Stimulated activated CD8-positive, alpha-beta memory T cell treated with anti-CD3 and anti-CD28 coated beads, Interleukin-4, amount 100 ng/mL, for 4 hours (primary cell): ENCODE measurements at regions not wholly inside any gene's neighbourhood (a gene's known extent, or its start where the extent isn't known, plus 50 kb on each side); places are given as distances from the start of the nearest gene placed in this dataset.

Source experiments
- DNase-seq, 2 donors: peaks; one replicate each; pipeline ENCODE4 v3.0.0-alpha.2; 2020; ENCODE audit warnings: low read depth in 2 of 2, low spot score in 1 of 2

GRCh38 chr10:60728056-60728455, 50.2 kb upstream of the CDK1 start:
- DNase-seq = no peak

DNA sequence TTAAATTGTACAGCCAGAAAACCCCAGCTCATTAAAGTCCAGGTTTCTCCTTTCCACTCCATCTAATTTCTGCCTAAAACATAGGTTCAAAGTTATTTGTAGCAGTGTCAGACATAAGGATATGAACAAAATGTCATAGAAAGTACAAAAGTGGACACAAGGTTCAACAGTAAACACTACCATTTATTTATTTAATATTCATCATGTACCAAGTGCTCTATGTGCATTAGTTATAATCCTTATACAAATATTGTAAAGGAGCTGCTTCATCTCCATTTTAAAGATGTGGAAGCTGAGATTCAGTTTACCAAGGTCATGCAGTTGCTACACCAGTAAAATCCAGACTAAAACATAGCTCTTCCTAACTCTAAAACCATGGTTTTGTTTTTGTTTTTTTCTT, 52.0 kb upstream of the CDK1 start:
- DNase-seq = no peak

DNA sequence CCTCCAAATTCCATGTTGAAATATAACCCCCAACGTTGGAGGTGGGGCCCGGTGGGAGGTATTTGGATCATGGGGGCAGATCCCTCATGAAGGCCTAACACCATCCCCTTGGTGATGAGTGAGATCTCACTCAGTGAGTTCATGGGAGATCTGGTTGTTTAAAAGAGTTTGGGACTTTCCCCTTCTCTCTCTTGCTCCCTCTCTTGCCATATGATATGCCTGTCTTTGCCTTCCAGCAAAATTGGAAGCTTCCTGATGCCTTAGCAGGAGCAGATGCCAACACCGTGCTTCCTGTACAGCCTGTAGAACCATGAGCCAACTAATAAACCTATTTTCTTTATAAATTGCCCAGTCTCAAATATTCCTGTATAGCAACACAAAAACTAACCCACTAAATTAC, 55.7 kb upstream of the CDK1 start:
- DNase-seq = no peak

DNA sequence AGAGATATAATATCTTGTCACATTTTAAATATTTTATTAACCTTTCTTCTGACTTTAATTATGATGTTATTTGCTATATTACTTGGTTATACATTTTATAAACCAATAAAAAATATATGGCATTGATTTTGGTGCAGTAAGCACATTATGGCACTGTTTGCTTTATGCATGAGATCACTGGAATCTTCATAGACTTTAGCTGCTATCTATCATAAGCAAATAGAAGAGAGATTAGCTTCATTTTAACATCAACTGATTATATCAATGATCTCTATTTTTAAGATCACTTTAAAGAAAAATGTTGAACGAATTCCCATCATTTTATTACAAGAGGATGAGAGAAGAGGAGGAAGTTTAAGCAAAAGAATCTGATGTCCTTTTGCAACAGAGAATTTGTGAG, 58.6 kb upstream of the CDK1 start:
- no peak for DNase-seq

DNA sequence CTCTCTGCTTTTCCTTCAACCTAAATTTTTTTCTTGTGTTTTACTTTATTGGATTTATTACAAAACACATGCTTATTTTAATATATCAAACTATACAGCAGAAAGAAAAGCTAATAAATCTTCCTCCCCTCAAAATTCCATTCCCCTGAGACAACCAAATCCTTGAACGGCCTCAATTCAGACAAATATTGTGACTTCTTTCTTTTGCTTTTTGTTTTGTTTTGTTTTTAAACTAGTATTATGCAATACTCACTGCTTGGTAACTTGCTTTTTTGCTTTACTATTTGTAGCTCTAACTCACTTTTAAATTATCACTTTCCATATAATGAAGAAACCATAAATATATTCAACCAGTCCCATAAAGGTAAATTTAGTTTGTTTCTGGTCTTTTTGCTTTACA, 59.4 kb upstream of the CDK1 start:
- no peak for DNase-seq

DNA sequence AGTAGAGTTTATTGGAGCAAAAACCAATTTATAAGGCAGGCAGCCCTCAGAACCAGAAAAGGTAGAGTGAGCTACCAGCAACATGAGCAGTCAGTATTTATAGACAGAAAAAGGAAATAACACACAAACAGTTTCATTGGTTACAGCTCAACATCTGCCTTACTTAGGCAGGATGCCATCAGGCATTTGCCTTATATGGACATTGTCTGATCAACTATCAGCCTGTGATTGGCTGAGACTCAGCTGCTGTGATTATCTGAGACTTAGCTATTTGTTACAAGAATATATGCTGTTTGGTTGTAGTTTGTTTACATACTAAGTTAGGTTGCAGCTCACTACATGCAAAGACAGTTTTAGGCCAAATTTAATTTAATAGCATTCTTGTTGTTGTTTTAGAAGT, 60.4 kb upstream of the CDK1 start:
- DNase-seq = no peak

DNA sequence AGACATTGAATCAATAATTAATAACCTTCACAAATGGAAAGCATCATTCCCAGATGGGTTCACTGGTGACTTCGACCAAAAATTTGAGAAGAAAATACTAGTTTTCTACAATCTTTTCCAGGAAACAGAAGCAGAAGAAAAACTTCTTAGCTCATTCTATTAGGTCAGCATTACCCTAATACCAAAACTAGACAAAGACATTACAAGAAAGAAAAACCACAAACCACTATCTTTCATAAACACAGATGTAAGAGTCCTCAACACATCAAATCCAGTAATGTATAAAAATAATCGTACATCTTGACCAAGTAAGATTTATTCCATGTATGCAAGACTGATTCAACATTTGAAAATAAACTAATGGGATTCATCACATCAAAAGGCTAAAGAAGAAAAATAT, 64.0 kb upstream of the CDK1 start:
- no peak for DNase-seq

DNA sequence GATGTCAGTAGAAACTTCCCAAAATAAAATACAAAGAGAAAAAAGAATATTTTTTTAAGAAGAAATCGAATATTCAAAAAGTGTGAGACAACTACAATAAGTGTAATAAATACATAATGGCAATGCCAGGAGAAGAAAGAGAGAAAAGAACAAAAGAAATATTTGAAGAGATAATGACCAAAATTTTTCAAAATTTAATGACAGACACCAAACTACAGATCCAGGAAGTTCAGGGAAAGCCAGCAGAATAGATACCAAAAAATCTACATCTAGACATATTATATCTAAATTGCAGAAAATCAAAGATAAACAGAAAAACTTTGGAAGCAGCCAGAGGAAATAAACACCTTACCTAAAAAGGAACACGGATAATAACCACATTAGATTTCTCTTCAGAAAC, 66.8 kb upstream of the CDK1 start:
- DNase-seq = no peak

DNA sequence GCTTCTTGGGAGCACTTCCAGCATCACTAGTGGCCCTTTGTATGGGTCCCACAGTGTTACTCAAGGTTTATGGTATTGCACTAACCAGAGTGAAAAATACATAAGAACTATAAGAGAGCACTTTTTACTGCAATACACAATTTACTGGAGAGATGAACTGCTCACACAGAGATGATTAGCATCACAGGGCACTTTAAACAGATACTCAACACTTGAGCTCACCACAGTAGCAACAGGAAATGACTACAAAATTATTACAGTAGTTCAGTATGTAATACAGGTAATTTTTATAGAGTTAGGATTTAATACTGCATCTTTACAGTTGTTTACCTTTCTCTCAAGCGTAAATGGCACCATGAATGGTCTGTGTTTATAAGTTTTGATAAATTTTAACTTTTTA, 68.2 kb upstream of the CDK1 start:
- no peak for DNase-seq

GRCh38 chr10:60708666-60709065, 69.6 kb upstream of the CDK1 start:
- DNase-seq = no peak

- DNase-seq = no peak
Measured at GRCh38 chr10:60707841-60708240, 70.4 kb upstream of the CDK1 start.

GRCh38 chr10:60706146-60706545, 72.1 kb upstream of the CDK1 start:
- no peak for DNase-seq

DNA sequence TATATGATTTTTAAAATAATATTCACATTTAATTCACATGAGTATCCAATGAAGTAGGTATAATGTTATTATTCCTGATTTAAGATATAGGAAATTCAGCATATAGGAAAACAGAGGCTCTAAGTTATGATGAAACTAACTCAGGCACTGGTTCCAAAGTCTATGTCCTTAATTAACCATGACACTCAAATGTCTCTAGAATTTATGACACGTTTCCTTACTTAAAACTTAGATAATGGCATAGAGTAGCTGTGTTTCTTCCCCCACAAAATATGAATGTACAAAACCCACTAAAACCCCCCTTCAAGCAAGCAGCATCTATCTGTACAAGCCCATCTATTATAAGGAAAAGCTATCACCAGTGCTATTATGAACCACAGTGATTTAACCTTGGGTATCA, 72.9 kb upstream of the CDK1 start:
- no peak for DNase-seq

DNA sequence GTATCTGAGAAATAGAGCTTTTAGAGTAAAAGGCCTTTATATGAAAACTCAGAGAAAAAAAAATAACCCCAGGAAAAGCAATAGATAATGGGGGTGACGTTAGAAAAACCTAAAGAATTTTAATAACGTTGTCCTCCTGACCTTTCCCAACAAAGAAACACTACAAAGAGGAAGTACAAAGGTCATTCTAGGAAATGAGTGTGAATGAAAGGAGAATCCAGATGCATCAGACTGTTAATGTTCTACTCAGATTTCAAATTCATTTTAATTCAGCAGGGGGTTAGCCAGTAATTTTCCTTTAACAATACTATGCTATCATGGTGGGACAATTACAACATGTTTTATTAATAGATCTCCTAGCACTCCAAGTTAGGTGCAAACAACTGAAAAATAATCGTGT, 73.8 kb upstream of the CDK1 start:
- DNase-seq = no peak

GRCh38 chr10:60703266-60704041, 74.8 kb upstream of the CDK1 start:
- no peak for DNase-seq

DNA sequence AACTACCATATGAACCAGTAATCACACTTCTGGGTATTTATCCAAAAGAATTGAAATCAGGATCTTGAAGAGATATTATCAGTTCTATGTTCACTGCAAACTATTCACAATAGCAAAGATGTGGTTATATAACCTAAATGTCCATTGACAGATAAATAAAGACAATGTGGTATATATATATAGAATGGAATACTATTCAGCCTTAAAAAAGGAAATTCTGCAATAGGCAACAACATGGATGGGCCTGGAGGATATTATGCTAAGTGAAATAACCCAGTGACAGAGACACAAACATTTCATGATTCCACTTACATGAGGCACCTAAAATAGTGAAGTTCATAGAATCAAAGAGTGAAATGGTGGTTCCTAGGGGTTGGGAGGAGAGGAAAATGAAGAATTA, 90.6 kb upstream of the CDK1 start:
- no peak for DNase-seq

DNA sequence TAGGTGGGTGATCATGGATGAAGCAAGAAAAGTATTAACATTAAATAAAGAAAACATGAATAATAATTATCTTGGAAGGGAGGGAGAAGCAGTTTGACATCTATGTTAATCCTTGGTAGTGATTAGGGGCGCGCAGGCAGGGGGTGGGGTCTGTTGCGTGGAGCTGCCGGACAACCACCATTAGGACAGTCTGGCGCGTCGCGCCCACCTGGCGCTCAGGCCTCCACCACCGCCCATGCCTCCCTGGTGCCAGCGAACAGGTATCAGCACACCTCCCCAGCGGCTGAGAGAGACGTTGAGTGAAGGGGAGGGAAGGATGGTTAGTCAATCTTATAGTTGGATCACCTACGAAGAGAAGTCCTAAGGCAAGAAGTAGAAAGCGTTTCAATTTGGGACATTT, 94.2 kb upstream of the CDK1 start:
- no peak for DNase-seq

GRCh38 chr10:60681103-60681502, 97.2 kb upstream of the CDK1 start:
- DNase-seq = no peak

DNA sequence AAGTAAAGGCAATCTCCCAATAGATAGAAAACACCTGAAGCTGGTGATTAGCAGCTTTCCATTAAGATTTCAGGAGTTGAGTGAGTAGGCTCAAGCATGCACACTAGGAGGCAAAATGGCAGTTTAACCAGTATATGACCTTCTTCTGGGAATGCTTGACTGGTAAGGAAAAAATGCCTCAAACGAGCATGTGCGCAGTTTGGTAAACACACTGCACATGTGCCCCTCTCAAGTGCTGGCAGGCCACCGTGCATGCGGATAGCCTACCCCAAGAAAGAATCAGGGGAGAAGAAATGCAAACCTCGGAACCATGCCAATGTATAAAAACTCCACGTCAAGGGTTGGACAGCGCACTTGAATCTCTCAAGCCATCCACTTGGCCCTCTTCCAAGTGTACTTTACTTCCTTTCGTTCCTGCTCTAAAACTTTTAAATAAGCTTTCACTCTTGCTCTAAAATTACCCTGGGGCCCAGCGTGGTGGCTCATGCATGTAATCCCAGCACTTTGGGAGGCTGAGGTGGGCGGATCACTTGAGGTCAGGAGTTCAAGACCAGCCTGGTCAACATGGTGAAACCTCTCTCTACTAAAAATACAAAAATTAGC, 98.8 kb upstream of the CDK1 start:
- DNase-seq = no peak

DNA sequence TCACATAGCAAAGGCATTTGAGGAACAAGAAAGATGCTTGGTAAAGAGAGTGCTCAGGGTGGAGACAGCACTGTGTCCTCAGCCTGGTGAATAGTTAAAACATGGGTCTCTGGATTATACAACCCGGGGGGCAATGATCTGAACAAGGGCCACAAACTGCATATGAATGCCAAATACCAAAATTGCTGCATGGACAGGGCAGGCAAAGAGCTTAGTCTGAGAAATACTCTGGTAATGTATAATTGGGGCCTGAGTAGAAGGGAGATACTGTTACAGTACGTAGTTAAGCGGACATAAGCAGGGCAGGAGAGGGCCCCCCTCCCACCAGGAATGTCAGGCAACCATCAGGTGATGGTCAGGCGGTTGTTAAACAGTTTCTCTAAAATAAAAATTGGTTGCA, 99.3 kb upstream of the CDK1 start:
- DNase-seq = no peak

DNA sequence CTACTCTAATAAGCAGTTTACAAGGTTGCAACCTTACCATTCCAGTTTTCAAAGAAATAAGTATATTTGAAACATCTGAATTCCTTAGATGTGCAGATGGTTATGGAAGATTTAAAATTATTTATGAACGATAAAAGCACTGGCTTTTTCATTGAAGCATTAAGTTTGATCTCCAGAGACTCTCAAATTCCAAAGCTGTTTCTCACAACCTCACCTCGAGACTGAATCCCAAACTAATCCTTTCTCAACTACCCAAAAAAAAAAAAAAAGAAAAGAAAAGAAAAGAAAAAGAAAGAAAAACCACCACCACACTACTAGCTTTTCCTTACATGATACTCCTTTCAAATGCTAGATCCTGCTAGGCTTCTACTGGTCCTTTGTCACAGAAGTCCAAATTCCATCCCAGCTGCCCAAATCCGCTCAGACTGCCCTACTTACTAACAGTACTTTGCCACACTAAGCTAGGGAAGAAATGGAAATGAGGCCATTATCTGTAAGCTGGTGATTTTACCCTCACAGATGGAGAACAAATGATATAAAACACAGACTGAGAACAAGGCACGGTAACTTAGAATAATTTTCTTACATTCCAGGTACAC, 100.6 kb upstream of the CDK1 start:
- DNase-seq = no peak

DNA sequence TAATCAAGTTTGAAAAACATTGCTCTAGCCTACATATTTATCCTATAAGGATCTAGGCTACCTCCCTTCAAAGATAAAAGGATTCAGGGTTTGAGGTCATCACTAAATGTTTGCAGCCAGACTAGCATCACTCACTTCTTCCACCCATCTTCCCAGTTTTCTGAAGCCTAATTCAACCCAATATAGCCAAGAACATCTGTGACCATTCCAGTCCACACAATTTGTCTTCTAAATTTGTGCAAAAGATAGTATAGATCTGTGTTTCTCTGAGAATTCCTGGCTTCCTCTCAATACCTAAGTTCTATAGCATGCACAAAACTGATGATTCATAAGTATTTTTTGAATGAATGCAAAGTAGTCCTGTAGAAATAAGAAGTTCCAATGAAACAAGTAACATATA, 103.0 kb upstream of the CDK1 start:
- no peak for DNase-seq

DNA sequence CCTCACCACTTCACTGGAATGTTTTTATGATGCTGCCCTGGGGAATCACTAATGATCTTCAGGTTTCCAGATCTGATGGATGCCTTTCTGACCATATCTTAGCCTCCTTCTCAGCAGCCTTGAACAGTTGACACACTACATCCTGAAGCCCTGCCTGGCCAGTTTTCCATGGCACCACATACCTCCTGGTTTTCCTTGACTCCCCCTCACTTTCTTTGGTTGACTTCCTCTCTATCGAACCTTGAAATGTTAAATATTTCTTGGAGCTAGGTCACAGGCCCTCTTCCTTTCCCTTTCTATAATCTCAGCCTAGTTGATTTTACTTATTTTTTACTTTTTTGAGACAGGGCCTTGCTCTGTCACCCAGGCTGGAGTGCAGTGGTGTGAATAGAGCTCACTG, 108.8 kb upstream of the CDK1 start:
- no peak for DNase-seq
